H1 (cell line): ENCODE measurements at regions not wholly inside any gene's neighbourhood (a gene's known extent, or its start where the extent isn't known, plus 50 kb on each side); places are given as distances from the start of the nearest gene placed in this dataset.

ENCODE experiments used
- CTCF ChIA-PET: fragments of 300-600 bp; sonication (Branson Sonifier 250); formaldehyde crosslinking; loops from one replicate; lab custom pipeline; 2021; ENCODE audit not compliant: partially characterized antibody; lab: Charles Lee
- POLR2A ChIA-PET: fragments of 300-600 bp; sonication (Branson Sonifier 250); formaldehyde crosslinking; loops from one replicate; lab custom pipeline; 2021; ENCODE audit warnings: inconsistent platforms; ENCODE audit not compliant: partially characterized antibody; lab: Charles Lee
- DNase-seq, 2 experiments: peaks; one replicate each; pipeline versions ENCODE4 v3.0.0 to v3.0.0-alpha.2; 2010 to 2022; ENCODE audit warnings: low spot score in 2 of 2, low read depth in 1 of 2, mixed read lengths in 1 of 2
- FAIRE-seq: peaks from 2 replicates; lab custom pipeline; 2011; peaks lifted over from hg19 to GRCh38; lab: Jason Lieb, UNC
- H2AFZ ChIP-seq: 2 replicates; pipeline ENCODE4 v1.8.1; 2012; ENCODE audit warnings: low read length, inconsistent platforms
- H2AK5ac ChIP-seq: 2 replicates; pipeline ENCODE4 v1.6.1; 2013; ENCODE audit warnings: low read depth, low read length
- H2BK120ac ChIP-seq: replicated peaks from 2 replicates; pipeline ENCODE3; 2013; ENCODE audit warnings: low read depth, low read length, inconsistent platforms
- H2BK12ac ChIP-seq: 2 replicates; pipeline ENCODE4 v1.6.1; 2013; ENCODE audit warnings: low read depth, low read length
- H2BK15ac ChIP-seq: 2 replicates; pipeline ENCODE4 v1.6.1; 2013; ENCODE audit warnings: low read length
- H2BK20ac ChIP-seq: 2 replicates; pipeline ENCODE4 v1.6.1; 2013; ENCODE audit warnings: low read length
- H2BK5ac ChIP-seq: 2 replicates; pipeline ENCODE4 v1.6.1; 2013; ENCODE audit warnings: low read depth, low read length
- H3K14ac ChIP-seq: 2 replicates; pipeline ENCODE4 v1.6.1; 2013; ENCODE audit warnings: inconsistent platforms; ENCODE audit not compliant: insufficient read length
- H3K18ac ChIP-seq: 2 replicates; pipeline ENCODE4 v1.6.1; 2013; ENCODE audit warnings: low read length; ENCODE audit errors: extremely low read depth
- H3K23ac ChIP-seq: 2 replicates; pipeline ENCODE4 v1.6.1; 2013; ENCODE audit warnings: inconsistent platforms; ENCODE audit not compliant: insufficient read length
- H3K23me2 ChIP-seq: 2 replicates; pipeline ENCODE4 v1.6.1; 2013; ENCODE audit warnings: low read depth, low read length
- H3K27ac ChIP-seq: 2 replicates; pipeline ENCODE4 v1.6.1; 2011; ENCODE audit warnings: low read depth, low read length, inconsistent platforms
- H3K27me3 ChIP-seq, 4 experiments: replicated peaks in 1 of 4; 1 replicate in 1 of 4; 2 replicates in 3 of 4; pipeline versions ENCODE4 v1.6.1 to v1.8.1; 2011 to 2013; ENCODE audit warnings: low read length in 3 of 4, mild to moderate bottlenecking in 3 of 4, inconsistent platforms in 2 of 4, mixed read lengths in 2 of 4, moderate library complexity in 1 of 4; ENCODE audit not compliant: control insufficient read depth in 3 of 4, insufficient read depth in 3 of 4; ENCODE audit errors: extremely low read depth in 1 of 4
- H3K36me3 ChIP-seq, 4 experiments: 2 replicates each; pipeline versions ENCODE4 v1.6.1 to v1.8.1; 2011 to 2013; ENCODE audit warnings: mild to moderate bottlenecking in 4 of 4, low read length in 3 of 4, moderate library complexity in 2 of 4, control low read depth in 1 of 4, inconsistent platforms in 1 of 4; ENCODE audit not compliant: insufficient read depth in 4 of 4, control insufficient read depth in 2 of 4
- H3K4ac ChIP-seq: replicated peaks from 2 replicates; pipeline ENCODE3; 2013; ENCODE audit warnings: low read length, low read depth, mixed read lengths, inconsistent platforms; ENCODE audit not compliant: insufficient read length
- H3K4me1 ChIP-seq, 4 experiments: replicated peaks in 1 of 4; 1 replicate in 1 of 4; 2 replicates in 3 of 4; pipeline versions ENCODE4 v1.6.1 to v1.8.1; 2011 to 2013; ENCODE audit warnings: low read length in 3 of 4, inconsistent platforms in 2 of 4, mixed read lengths in 1 of 4; ENCODE audit not compliant: insufficient read depth in 4 of 4, control insufficient read depth in 3 of 4
- H3K4me2 ChIP-seq, 2 experiments: 2 replicates each; pipeline versions ENCODE4 v1.6.1 to v1.8.1; 2011 to 2013; ENCODE audit warnings: low read depth in 2 of 2, low read length in 2 of 2, control low read depth in 1 of 2, inconsistent platforms in 1 of 2, mild to moderate bottlenecking in 1 of 2; ENCODE audit not compliant: insufficient read depth in 1 of 2
- H3K4me3 ChIP-seq, 4 experiments: fragments of 200-600, 300-600 bp in 1 of 4; sonication (generic), shearing (Covaris generic), sonication (Bioruptor Twin) in 1 of 4; 2 replicates each; pipeline versions ENCODE4 v1.5.1 to v1.8.1; 2011 to 2016; ENCODE audit warnings: low read length in 4 of 4, low read depth in 3 of 4, control low read depth in 2 of 4, inconsistent platforms in 2 of 4, mild to moderate bottlenecking in 2 of 4, mixed read lengths in 1 of 4, moderate library complexity in 1 of 4; ENCODE audit not compliant: insufficient read depth in 2 of 4; ENCODE audit errors: extremely low read depth in 1 of 4
- H3K56ac ChIP-seq: replicated peaks from 2 replicates; pipeline ENCODE3; 2013; ENCODE audit warnings: low read depth, mild to moderate bottlenecking, mixed read lengths, low read length, inconsistent platforms; ENCODE audit not compliant: insufficient read length
- H3K79me1 ChIP-seq: 2 replicates; pipeline ENCODE4 v1.6.1; 2013; ENCODE audit warnings: low read depth, low read length, control low read depth
- H3K79me2 ChIP-seq, 2 experiments: 2 replicates each; pipeline versions ENCODE4 v1.6.1 to v1.8.1; 2012 to 2013; ENCODE audit warnings: low read length in 2 of 2, mild to moderate bottlenecking in 2 of 2, inconsistent platforms in 1 of 2; ENCODE audit not compliant: insufficient read depth in 2 of 2, control insufficient read depth in 1 of 2
- H3K9ac ChIP-seq, 4 experiments: replicated peaks in 1 of 4; 1 replicate in 1 of 4; 2 replicates in 3 of 4; pipeline versions ENCODE4 v1.6.1 to v1.8.1; 2011 to 2013; ENCODE audit warnings: low read depth in 3 of 4, low read length in 3 of 4, control low read depth in 2 of 4, mild to moderate bottlenecking in 2 of 4, moderate library complexity in 2 of 4, inconsistent platforms in 1 of 4; ENCODE audit errors: extremely low read depth in 1 of 4
- H3K9me3 ChIP-seq, 2 experiments: 2 replicates each; pipeline versions ENCODE4 v1.6.1 to v1.8.1; 2012 to 2013; ENCODE audit warnings: mild to moderate bottlenecking in 2 of 2, moderate library complexity in 2 of 2, control low read depth in 1 of 2, inconsistent platforms in 1 of 2, low read depth in 1 of 2, low read length in 1 of 2, mixed read lengths in 1 of 2; ENCODE audit not compliant: insufficient read depth in 2 of 2
- H4K20me1 ChIP-seq, 2 experiments: replicated peaks in 1 of 2; 2 replicates each; pipeline versions ENCODE3 to v1.8.1; 2011 to 2013; ENCODE audit warnings: inconsistent platforms in 2 of 2, low read length in 2 of 2, mild to moderate bottlenecking in 1 of 2; ENCODE audit not compliant: insufficient read depth in 2 of 2, control insufficient read depth in 1 of 2
- H4K5ac ChIP-seq: 2 replicates; pipeline ENCODE4 v1.6.1; 2013; ENCODE audit warnings: low read length, low read depth, mixed read lengths, inconsistent platforms; ENCODE audit not compliant: insufficient read length
- H4K8ac ChIP-seq: 2 replicates; pipeline ENCODE4 v1.8.0; 2013; ENCODE audit warnings: mild to moderate bottlenecking, moderate library complexity, low read length, inconsistent platforms; ENCODE audit not compliant: insufficient read depth; ENCODE audit errors: extremely low read depth
- H4K91ac ChIP-seq: replicated peaks from 2 replicates; pipeline ENCODE3; 2013; ENCODE audit warnings: low read length, mixed read lengths, inconsistent platforms; ENCODE audit not compliant: insufficient read length
- RAD21 ChIP-seq, 2 experiments: IDR thresholded peaks in 1 of 2; conservative IDR thresholded peaks in 1 of 2; 2 replicates each; pipeline ENCODE4 v1.6.1; 2011; ENCODE audit warnings: low read depth in 2 of 2, low read length in 2 of 2, improper control_type of control experiment in 1 of 2, inconsistent platforms in 1 of 2, mild to moderate bottlenecking in 1 of 2, moderate library complexity in 1 of 2
- WGBS, 2 experiments: shearing (Covaris generic) in 1 of 2; methylation state at CpG; one replicate each; pipeline versions ENCODE4 v1.1.6 to v1.1.7; 2013 to 2015; ENCODE audit warnings: low lambda C conversion rate in 2 of 2, mixed read lengths in 2 of 2, inconsistent platforms in 1 of 2, low coverage in 1 of 2, missing lambda C conversion rate in 1 of 2; ENCODE audit not compliant: insufficient replicate concordance in 2 of 2, insufficient coverage in 1 of 2, insufficient read length in 1 of 2; ENCODE audit errors: extremely low coverage in 1 of 2, missing lambda C conversion rate in 1 of 2; 5-methylcytosine and 5-hydroxymethylcytosine counted together

DNA sequence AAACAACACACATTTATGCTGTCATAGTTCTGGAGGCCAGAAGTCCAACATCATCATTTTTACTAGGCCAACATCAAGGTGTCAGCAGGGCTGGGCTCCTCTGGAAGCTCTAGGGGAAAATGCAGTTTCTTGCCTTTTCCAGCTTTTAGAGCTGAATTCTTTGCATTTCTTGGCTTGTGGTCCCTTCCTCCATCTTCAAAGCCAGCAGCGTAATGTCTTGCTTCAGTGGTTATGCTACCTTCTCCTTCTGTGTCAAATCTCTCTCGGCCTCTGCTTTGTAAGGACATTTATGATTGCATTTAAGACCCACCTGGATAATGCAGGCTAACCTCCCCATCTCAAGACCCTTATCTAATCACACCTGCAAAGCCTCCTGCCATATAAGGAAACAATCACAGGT lies 66.5 kb upstream of the ANKRD1 start:
- H2BK12ac ChIP-seq, result no peak overlapping the region
- H3K79me1 ChIP-seq, result no peaks in the 10 kb centered on the region
- H3K4ac ChIP-seq, result no peak overlapping the region
- H3K9me3 ChIP-seq, result no peaks in the 10 kb centered on the region
- H2AFZ ChIP-seq, result no peak overlapping the region
- ChIA-PET POLR2A (no interaction called here), CTCF (interaction anchor here (1.0 to 2.9 kb wide), 3 partner anchors 19 to 76 kb away, joined by 3 to 11 read pairs (median 5); no protein-coding TSS in a partner anchor)
- no peak for FAIRE-seq
- H2BK15ac ChIP-seq, result no peak overlapping the region
- H2BK120ac ChIP-seq, result no peak overlapping the region
- H3K4me3 ChIP-seq, result no peak overlapping the region
- H3K14ac ChIP-seq, result no peak overlapping the region
- no peak overlapping the region for H4K5ac ChIP-seq
- no peak overlapping the region for H3K23ac ChIP-seq
- H3K79me2 ChIP-seq, result no peaks in the 10 kb centered on the region
- peaks cover 0 to 2% (median 1%) of the 10 kb centered on the region in 4 experiments; a peak in 3 of 7 replicates for H3K27me3 ChIP-seq
- no peak overlapping the region for H3K4me2 ChIP-seq
- TF ChIP-seq RAD21 (IDR thresholded peaks at IDR 0.05 in 1 of 2, conservative IDR thresholded peaks at IDR 0.05 in 1 of 2; ENCODE audit: low read depth in 2 of 2, low read length in 2 of 2), result no peak
- H2BK20ac ChIP-seq, result no peak overlapping the region
- no peak overlapping the region for H2BK5ac ChIP-seq
- no peaks in the 10 kb centered on the region for H3K23me2 ChIP-seq
- H3K36me3 ChIP-seq, result no peaks in the 10 kb centered on the region
- no peak overlapping the region for H2AK5ac ChIP-seq
- H3K56ac ChIP-seq, result no peak overlapping the region
- no peak overlapping the region for H3K27ac ChIP-seq
- no peak overlapping the region for H3K9ac ChIP-seq
- no peak for DNase-seq
- WGBS, 2 experiments, result 81% methylated on average over 2 of the region's 2 CpGs; no CpG with 5 or more reads in 1 of the 2 experiments
- H4K20me1 ChIP-seq, result no peaks in the 10 kb centered on the region
- no peak overlapping the region for H4K91ac ChIP-seq
- no peaks in the 10 kb centered on the region; a peak in 1 of 7 replicates for H3K4me1 ChIP-seq
- H3K18ac ChIP-seq, result no peak overlapping the region
- no peak overlapping the region for H4K8ac ChIP-seq
